Osteocyte (in vitro differentiated cells): ENCODE measurements at regions not wholly inside any gene's neighbourhood (a gene's known extent, or its start where the extent isn't known, plus 50 kb on each side); places are given as distances from the start of the nearest gene placed in this dataset.
"Not testable (repeated sequence)": the region's sequence is repeated elsewhere in the genome, so short reads cannot be mapped to it uniquely, and the experiment has no call there.

ENCODE experiments used
- DNase-seq: peaks from one replicate; pipeline ENCODE4 v3.0.0; 2021; ENCODE audit warnings: mixed read lengths; ENCODE audit not compliant: unreplicated experiment; ENCODE audit errors: extremely low spot score
- H3K27ac Mint-ChIP-seq: one replicate; pipeline ENCODE4 v1.8.0; 2021; ENCODE audit warnings: mild to moderate bottlenecking, mixed read lengths; ENCODE audit not compliant: unreplicated experiment
- H3K27me3 Mint-ChIP-seq: one replicate; pipeline ENCODE4 v1.8.0; 2021; ENCODE audit warnings: mixed read lengths; ENCODE audit not compliant: unreplicated experiment
- H3K36me3 Mint-ChIP-seq: one replicate; pipeline ENCODE4 v1.8.0; 2021; ENCODE audit warnings: mixed read lengths; ENCODE audit not compliant: unreplicated experiment
- H3K4me1 Mint-ChIP-seq: one replicate; pipeline ENCODE4 v1.8.0; 2021; ENCODE audit warnings: mixed read lengths; ENCODE audit not compliant: unreplicated experiment
- H3K4me3 Mint-ChIP-seq: one replicate; pipeline ENCODE4 v1.8.0; 2021; ENCODE audit warnings: mild to moderate bottlenecking, moderate library complexity, mixed read lengths; ENCODE audit not compliant: unreplicated experiment
- H3K9me3 Mint-ChIP-seq: one replicate; pipeline ENCODE4 v1.8.0; 2021; ENCODE audit warnings: mixed read lengths; ENCODE audit not compliant: unreplicated experiment
- TF ChIP-seq, protein P1 (sequence below): fragments of 200-600 bp; sonication (generic); IDR thresholded peaks from 2 replicates; pipeline ENCODE4 v1.5.0; 2021; ENCODE audit warnings: antibody characterized with exemption, mild to moderate bottlenecking, moderate library complexity

DNA sequence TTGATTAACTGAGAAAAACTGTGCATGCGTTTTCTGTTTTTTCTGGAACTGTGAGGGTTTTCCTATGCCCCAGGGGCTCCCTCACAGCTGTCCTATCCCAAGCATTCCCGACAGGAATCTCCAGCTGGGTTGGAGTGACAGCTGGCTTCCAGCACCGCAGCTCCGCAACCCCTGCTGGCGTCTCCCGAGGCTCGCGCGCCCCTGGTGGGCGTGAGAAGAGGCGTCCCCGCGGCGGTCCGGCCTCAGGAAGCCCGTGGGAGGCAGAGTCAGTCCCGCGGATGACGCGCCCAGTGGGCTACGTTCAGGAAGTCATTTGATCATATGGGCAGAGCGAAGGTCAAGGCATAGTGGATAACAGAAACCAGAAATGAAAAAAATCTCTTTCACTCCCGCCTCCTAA lies 821.9 kb downstream of the SPATA31A1 start:
- not testable (repeated sequence) for H3K9me3 Mint-ChIP-seq, H3K4me1 Mint-ChIP-seq, H3K27me3 Mint-ChIP-seq, H3K36me3 Mint-ChIP-seq, H3K27ac Mint-ChIP-seq
- DNase-seq, result peak; percentile 84
- peak overlapping the region; percentile 53 for H3K4me3 Mint-ChIP-seq
- TF ChIP-seq, protein P1, sequence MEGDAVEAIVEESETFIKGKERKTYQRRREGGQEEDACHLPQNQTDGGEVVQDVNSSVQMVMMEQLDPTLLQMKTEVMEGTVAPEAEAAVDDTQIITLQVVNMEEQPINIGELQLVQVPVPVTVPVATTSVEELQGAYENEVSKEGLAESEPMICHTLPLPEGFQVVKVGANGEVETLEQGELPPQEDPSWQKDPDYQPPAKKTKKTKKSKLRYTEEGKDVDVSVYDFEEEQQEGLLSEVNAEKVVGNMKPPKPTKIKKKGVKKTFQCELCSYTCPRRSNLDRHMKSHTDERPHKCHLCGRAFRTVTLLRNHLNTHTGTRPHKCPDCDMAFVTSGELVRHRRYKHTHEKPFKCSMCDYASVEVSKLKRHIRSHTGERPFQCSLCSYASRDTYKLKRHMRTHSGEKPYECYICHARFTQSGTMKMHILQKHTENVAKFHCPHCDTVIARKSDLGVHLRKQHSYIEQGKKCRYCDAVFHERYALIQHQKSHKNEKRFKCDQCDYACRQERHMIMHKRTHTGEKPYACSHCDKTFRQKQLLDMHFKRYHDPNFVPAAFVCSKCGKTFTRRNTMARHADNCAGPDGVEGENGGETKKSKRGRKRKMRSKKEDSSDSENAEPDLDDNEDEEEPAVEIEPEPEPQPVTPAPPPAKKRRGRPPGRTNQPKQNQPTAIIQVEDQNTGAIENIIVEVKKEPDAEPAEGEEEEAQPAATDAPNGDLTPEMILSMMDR, result peak; percentile 41

DNA sequence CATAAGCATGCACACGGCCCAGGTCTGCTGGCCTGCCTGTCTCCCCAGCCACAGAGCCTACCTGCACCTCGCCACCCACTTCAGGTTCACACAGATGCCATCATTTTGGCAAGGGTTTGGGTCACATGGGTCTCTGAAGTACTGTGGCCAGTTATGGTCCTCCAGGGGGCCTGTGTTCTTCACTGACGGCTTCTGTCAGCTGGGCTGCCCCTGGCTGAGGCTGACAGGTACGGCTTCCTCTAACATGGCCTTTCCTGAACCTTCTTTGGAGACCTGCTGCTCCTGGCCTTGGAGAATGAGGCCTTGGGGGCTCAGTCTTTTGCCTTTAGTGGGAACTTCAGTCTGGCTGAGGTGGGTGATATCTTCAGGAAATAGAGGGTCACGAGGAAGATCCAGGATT lies 835.9 kb downstream of the SPATA31A1 start:
- not testable (repeated sequence) for H3K36me3 Mint-ChIP-seq, H3K27me3 Mint-ChIP-seq, H3K4me3 Mint-ChIP-seq, H3K4me1 Mint-ChIP-seq, DNase-seq, H3K9me3 Mint-ChIP-seq, H3K27ac Mint-ChIP-seq

DNA sequence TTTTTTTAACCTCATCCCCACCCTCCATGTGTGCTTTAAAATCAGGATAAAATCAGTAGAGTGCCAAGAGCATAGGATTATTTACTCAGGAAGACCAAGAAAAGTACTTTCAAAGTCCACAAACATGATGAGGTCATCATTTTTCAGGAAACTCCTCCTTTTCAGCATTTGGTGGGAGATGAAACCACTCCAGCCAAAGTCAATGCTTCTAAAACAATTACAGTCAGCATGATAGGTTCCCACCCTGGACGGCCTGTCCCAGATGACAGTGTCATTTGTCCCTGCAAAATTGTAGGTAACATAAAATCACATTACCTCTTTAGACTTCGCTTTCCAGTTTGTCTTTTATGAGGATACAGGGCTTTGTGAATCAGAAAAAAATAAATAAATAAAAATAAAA lies 836.7 kb downstream of the SPATA31A1 start:
- not testable (repeated sequence) for H3K27ac Mint-ChIP-seq, H3K36me3 Mint-ChIP-seq, H3K4me1 Mint-ChIP-seq, H3K4me3 Mint-ChIP-seq, H3K9me3 Mint-ChIP-seq, H3K27me3 Mint-ChIP-seq, DNase-seq

DNA sequence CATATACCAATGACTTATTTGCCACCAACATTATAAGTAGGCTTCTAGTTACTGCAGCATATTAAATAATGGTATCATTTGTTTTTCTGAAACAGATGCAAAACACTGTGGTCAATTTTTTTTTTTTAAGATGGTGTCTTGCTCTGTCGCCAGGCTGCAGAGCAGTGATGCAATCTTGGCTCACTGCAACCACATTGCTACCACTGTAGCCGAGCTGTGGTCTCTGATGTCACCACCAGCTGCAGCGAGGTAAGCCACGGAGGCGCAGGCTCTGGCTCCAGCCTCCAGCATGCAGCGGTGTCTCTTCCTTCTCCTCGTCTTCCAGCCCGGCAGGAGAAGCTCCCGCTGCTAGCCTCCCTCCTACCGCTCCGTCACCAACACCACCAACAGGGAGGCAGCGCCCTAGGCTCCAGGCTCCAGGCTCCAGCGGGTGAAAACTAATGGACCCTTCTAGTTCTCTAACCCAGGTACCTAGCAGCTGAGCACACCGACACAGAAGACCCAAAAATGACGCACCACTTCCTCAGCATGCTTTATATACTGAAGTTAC lies 840.8 kb downstream of the SPATA31A1 start:
- H3K27ac Mint-ChIP-seq, DNase-seq, H3K4me1 Mint-ChIP-seq, H3K9me3 Mint-ChIP-seq, H3K4me3 Mint-ChIP-seq, H3K27me3 Mint-ChIP-seq, H3K36me3 Mint-ChIP-seq: not testable (repeated sequence)

DNA sequence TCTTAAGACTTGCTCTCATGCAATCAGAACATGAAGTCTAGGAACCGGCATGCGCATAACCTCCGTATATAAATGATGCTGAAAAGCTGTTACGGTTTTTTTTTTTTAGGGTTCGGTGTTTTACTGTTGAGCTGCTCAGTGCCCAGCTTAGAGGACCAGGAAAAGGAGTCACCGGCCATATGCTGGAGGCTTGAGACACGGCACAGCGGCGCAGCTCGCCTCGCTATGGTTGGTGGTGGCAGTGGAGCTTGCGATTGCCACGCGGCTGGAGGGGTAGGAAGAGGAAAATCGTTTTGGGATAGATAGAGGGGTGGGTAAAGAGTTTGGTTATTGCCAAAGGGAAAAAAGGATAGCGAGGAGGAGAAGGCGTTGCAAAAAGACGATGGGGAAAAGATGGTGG lies 841.3 kb downstream of the SPATA31A1 start:
- DNase-seq, H3K27me3 Mint-ChIP-seq, H3K4me3 Mint-ChIP-seq, H3K9me3 Mint-ChIP-seq, H3K36me3 Mint-ChIP-seq, H3K4me1 Mint-ChIP-seq, H3K27ac Mint-ChIP-seq: not testable (repeated sequence)

DNA sequence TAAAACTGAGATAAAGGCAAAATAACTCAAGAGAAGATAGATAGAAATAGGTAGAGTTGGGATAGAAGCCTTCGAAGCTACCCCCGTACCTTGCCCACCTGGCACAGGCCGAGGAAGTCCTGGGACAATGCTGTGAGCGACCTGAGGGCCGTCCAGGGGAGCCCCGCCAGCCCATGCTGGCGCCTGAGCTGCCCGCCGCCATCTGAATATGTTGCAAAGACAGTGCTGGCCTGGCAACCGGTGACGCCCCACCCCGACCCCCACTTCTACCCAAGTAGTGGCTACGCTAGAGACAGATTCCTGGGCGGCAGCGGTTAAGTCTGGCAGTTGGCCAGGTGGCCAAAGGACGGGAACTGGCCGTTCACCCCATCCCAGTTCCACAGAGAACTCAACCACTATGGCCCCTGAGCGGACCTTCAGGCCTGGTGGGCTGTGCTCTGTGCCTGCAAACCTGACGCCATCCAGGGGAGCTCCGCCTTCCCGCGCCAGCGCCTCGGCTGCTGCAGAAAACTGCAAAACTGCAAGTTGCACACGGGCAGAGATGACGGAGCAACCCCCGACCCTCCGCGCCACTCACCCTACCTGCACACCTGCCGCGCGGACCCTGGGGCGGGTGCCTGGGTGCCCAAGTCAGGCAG lies 866.2 kb downstream of the SPATA31A1 start:
- H3K27me3 Mint-ChIP-seq, H3K36me3 Mint-ChIP-seq, H3K4me3 Mint-ChIP-seq, H3K9me3 Mint-ChIP-seq, H3K27ac Mint-ChIP-seq, DNase-seq, H3K4me1 Mint-ChIP-seq: not testable (repeated sequence)

DNA sequence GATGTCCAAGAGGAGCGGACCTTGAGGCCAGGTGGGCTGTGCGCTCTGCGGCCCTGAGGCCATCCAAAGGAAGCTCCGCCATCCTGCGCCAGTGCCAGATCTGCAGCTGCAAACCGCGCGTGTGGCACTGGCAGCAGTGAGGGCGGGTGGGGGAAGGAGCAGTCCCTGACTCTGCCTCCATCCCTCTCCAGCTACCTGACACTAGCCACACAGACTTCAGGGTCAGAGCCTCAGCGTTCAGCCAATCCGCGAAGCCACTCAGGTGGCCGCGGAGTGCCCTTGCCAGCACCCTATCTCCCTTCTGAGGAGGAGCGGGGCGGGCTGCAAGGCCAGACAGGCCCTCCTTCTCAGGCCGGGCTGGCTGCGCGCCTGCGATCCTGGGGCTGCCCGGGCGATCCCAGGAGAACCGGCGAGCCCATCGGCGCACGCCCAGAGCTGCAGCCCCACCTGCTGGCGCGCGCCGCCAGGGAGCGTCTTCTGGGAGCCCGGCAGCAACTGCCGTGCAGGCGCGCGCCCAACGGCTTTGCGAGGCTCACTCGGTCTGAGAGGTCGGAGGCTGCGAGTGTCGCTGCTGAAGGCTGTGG lies 867.2 kb downstream of the SPATA31A1 start:
- DNase-seq, H3K4me3 Mint-ChIP-seq, H3K27ac Mint-ChIP-seq, H3K4me1 Mint-ChIP-seq, H3K27me3 Mint-ChIP-seq, H3K9me3 Mint-ChIP-seq, H3K36me3 Mint-ChIP-seq: not testable (repeated sequence)

DNA sequence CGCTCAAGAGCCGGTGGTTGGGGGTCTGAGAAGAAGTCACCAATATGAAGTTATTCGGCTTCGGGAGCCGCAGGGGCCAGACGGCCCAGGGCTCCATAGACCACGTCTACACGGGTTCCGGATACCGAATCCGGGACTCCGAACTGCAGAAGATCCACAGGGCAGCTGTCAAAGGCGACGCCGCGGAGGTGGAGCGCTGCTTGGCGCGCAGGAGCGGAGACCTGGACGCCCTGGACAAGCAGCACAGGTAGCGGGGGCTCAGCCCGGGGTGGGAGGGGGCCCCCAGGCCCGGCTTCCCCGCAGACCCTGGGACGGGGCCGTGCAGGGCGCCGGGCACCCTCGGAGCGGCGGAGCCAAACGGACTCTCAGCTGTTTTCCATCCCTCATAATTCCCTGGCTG lies 867.9 kb downstream of the SPATA31A1 start:
- peak; percentile 51 for DNase-seq
- H3K9me3 Mint-ChIP-seq, H3K4me1 Mint-ChIP-seq, H3K36me3 Mint-ChIP-seq, H3K27me3 Mint-ChIP-seq, H3K4me3 Mint-ChIP-seq, H3K27ac Mint-ChIP-seq: not testable (repeated sequence)
